Endothelial cell of umbilical vein (primary cell): ENCODE measurements at regions not wholly inside any gene's neighbourhood (a gene's known extent, or its start where the extent isn't known, plus 50 kb on each side); places are given as distances from the start of the nearest gene placed in this dataset.

Source experiments
- BruUV-seq: library from RNA; stranded (reverse); fragments of 400-500 nt; replicated peaks from 2 replicates; lab custom pipeline; 2021; lab: Mats Ljungman, UMichigan
- CTCF ChIA-PET: fragments of 300-600, 350-600 bp; sonication (Branson Sonifier 250); formaldehyde crosslinking; loops from one replicate; lab custom pipeline; 2021; ENCODE audit warnings: antibody characterized with exemption, inconsistent platforms; lab: Charles Lee
- POLR2A ChIA-PET: fragments of 300-600, 350-600 bp; sonication (Branson Sonifier 250); formaldehyde crosslinking; loops from one replicate; lab custom pipeline; 2021; ENCODE audit warnings: antibody characterized with exemption, inconsistent platforms; lab: Charles Lee
- DNase-seq: peaks from one replicate; pipeline ENCODE4 v3.0.0-alpha.2; 2011; ENCODE audit warnings: low read depth, low spot score
- FAIRE-seq: peaks from 2 replicates; lab custom pipeline; 2011; peaks lifted over from hg19 to GRCh38; lab: Jason Lieb, UNC
- H2AFZ ChIP-seq: 2 replicates; pipeline ENCODE4 v1.6.0; 2012; ENCODE audit warnings: low read depth, low read length, control low read depth, inconsistent platforms
- H3K27ac ChIP-seq: 2 replicates; pipeline ENCODE4 v1.5.1; 2011; ENCODE audit warnings: low read depth, mild to moderate bottlenecking, control low read depth, low read length, moderate library complexity; ENCODE audit not compliant: insufficient read depth
- H3K27me3 ChIP-seq, 2 experiments: 2 replicates each; pipeline versions ENCODE4 v1.6.0 to v1.6.1; 2011; ENCODE audit warnings: low read length in 2 of 2, mixed read lengths in 1 of 2; ENCODE audit not compliant: control insufficient read depth in 2 of 2, insufficient read depth in 2 of 2
- H3K36me3 ChIP-seq, 2 experiments: 2 replicates in 1 of 2; 3 replicates in 1 of 2; pipeline ENCODE4 v1.5.1; 2011; ENCODE audit warnings: low read length in 2 of 2, mild to moderate bottlenecking in 1 of 2, moderate library complexity in 1 of 2; ENCODE audit not compliant: control insufficient read depth in 2 of 2, insufficient read depth in 2 of 2; ENCODE audit errors: extremely low read depth in 1 of 2
- H3K4me1 ChIP-seq: 3 replicates; pipeline ENCODE4 v1.5.1; 2011; ENCODE audit warnings: mild to moderate bottlenecking, low read length; ENCODE audit not compliant: control insufficient read depth, insufficient read depth; ENCODE audit errors: extremely low read depth
- H3K4me2 ChIP-seq: 2 replicates; pipeline ENCODE4 v1.6.1; 2011; ENCODE audit warnings: low read length, control low read depth, mixed read lengths; ENCODE audit not compliant: insufficient read depth
- H3K4me3 ChIP-seq, 3 experiments: fragments of 200-600 bp in 1 of 3; sonication (generic), shearing (Covaris generic) in 1 of 3; replicated peaks in 1 of 3; 2 replicates each; pipeline ENCODE4 v1.5.1; 2011 to 2016; ENCODE audit warnings: control low read depth in 3 of 3, low read length in 3 of 3, mild to moderate bottlenecking in 2 of 3, inconsistent platforms in 1 of 3, low read depth in 1 of 3, moderate library complexity in 1 of 3; ENCODE audit not compliant: insufficient read depth in 1 of 3
- H3K79me2 ChIP-seq: 2 replicates; pipeline ENCODE4 v1.6.0; 2012; ENCODE audit warnings: low read length, inconsistent platforms; ENCODE audit not compliant: control insufficient read depth, insufficient read depth
- H3K9ac ChIP-seq: replicated peaks from 2 replicates; pipeline ENCODE3; 2011; ENCODE audit warnings: low read length, control low read depth; ENCODE audit not compliant: insufficient read depth; ENCODE audit errors: extremely low read depth
- H3K9me1 ChIP-seq: replicated peaks from 3 replicates; pipeline ENCODE4 v1.6.0; 2011; ENCODE audit warnings: mild to moderate bottlenecking, low read length; ENCODE audit not compliant: control insufficient read depth, insufficient read depth; ENCODE audit errors: extremely low read depth
- H3K9me3 ChIP-seq: replicated peaks from 2 replicates; pipeline ENCODE4 v1.5.1; 2012; ENCODE audit warnings: low read length, inconsistent platforms; ENCODE audit not compliant: control insufficient read depth, insufficient read depth
- H4K20me1 ChIP-seq: replicated peaks from 2 replicates; pipeline ENCODE3; 2011; ENCODE audit warnings: mild to moderate bottlenecking, low read length; ENCODE audit not compliant: control insufficient read depth, insufficient read depth; ENCODE audit errors: extremely low read depth
- EZH2 ChIP-seq: IDR thresholded peaks from 2 replicates; pipeline ENCODE4 v1.6.1; 2012; ENCODE audit warnings: borderline replicate concordance, low read depth, mild to moderate bottlenecking, moderate library complexity, low read length, inconsistent platforms; ENCODE audit not compliant: severe bottlenecking
- FOS ChIP-seq: IDR thresholded peaks from 2 replicates; pipeline ENCODE4 v1.6.1; 2011; ENCODE audit warnings: mild to moderate bottlenecking, low read length, moderate library complexity, borderline replicate concordance; ENCODE audit not compliant: insufficient read depth
- GATA2 ChIP-seq: IDR thresholded peaks from 2 replicates; pipeline ENCODE4 v1.7.0; 2011; ENCODE audit warnings: low read depth, mild to moderate bottlenecking, moderate library complexity, mixed read lengths, low read length; ENCODE audit not compliant: insufficient read length, insufficient read depth
- JUN ChIP-seq: IDR thresholded peaks from 2 replicates; pipeline ENCODE4 v1.6.1; 2011; ENCODE audit warnings: borderline replicate concordance, low read depth; ENCODE audit not compliant: insufficient read length, insufficient read depth
- MYC ChIP-seq: IDR thresholded peaks from one replicate; pipeline ENCODE4 v1.6.1; 2011; ENCODE audit warnings: mild to moderate bottlenecking, low read depth, low read length
- POLR2A ChIP-seq: IDR thresholded peaks from 2 replicates; pipeline ENCODE4 v1.6.1; 2012; ENCODE audit warnings: low read depth, mild to moderate bottlenecking, control low read depth, low read length
- POLR2AphosphoS5 ChIP-seq: IDR thresholded peaks from 2 replicates; pipeline ENCODE4 v1.6.1; 2012; ENCODE audit warnings: low read depth, mild to moderate bottlenecking, control low read depth, low read length, moderate library complexity; ENCODE audit not compliant: insufficient read depth
- dilution Hi-C: fragments of 300-500 bp; cut with MboI; formaldehyde crosslinking; loops from one replicate; pipeline ENCODE4 v1.15.0; 2019; ENCODE audit warnings: low sequenced_read_pairs; ENCODE audit not compliant: extremely low pct_ligation_motif_present
- intact Hi-C: fragments of 100-400 bp; cut with micrococcal nuclease; formaldehyde crosslinking; loops from one replicate; pipeline ENCODE4 v1.10.0; 2022
- TF ChIP-seq, protein P1 (sequence below), 2 donors: IDR thresholded peaks; 1 replicate in 1 of 2; 2 replicates in 1 of 2; pipeline ENCODE4 v1.5.1; 2011; ENCODE audit warnings: low read length in 2 of 2, mild to moderate bottlenecking in 2 of 2, moderate library complexity in 2 of 2, control low read depth in 1 of 2, inconsistent platforms in 1 of 2, low read depth in 1 of 2; ENCODE audit not compliant: insufficient read depth in 1 of 2; ENCODE audit errors: extremely low read depth in 1 of 2
- TF ChIP-seq, protein P2 (sequence below): IDR thresholded peaks from 2 replicates; pipeline ENCODE4 v1.6.1; 2011; ENCODE audit not compliant: insufficient read depth, insufficient read length

- ChIA-PET CTCF (no interaction called here), POLR2A (no interaction called here)
- dilution Hi-C loops (no loop called here), intact Hi-C loops (no loop called here)
- DNase-seq, result no peak
- Histone ChIP-seq H3K4me1 (no peaks in the 10 kb centered on the region), H3K79me2 (no peaks in the 10 kb centered on the region), H3K36me3 (no peaks in the 10 kb centered on the region), H3K9ac (no peak overlapping the region), H3K27me3 (peaks cover 24 to 36% of the 10 kb centered on the region in 2 experiments), H3K4me2 (no peak overlapping the region), H3K9me1 (no peaks in the 10 kb centered on the region), H3K27ac (no peak overlapping the region), H4K20me1 (no peaks in the 10 kb centered on the region), H2AFZ (no peak overlapping the region), H3K9me3 (no peaks in the 10 kb centered on the region), H3K4me3 (no peak overlapping the region)
- TF ChIP-seq GATA2, result no peak
- TF ChIP-seq, protein P1, sequence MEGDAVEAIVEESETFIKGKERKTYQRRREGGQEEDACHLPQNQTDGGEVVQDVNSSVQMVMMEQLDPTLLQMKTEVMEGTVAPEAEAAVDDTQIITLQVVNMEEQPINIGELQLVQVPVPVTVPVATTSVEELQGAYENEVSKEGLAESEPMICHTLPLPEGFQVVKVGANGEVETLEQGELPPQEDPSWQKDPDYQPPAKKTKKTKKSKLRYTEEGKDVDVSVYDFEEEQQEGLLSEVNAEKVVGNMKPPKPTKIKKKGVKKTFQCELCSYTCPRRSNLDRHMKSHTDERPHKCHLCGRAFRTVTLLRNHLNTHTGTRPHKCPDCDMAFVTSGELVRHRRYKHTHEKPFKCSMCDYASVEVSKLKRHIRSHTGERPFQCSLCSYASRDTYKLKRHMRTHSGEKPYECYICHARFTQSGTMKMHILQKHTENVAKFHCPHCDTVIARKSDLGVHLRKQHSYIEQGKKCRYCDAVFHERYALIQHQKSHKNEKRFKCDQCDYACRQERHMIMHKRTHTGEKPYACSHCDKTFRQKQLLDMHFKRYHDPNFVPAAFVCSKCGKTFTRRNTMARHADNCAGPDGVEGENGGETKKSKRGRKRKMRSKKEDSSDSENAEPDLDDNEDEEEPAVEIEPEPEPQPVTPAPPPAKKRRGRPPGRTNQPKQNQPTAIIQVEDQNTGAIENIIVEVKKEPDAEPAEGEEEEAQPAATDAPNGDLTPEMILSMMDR (IDR thresholded peaks at IDR 0.05; ENCODE audit: extremely low read depth in 1 of 2, insufficient read depth in 1 of 2, low read depth in 1 of 2, low read length in 2 of 2), result no peak
- TF ChIP-seq EZH2, result no peak
- TF ChIP-seq POLR2A, result no peak
- no peak for TF ChIP-seq JUN
- TF ChIP-seq FOS, result no peak
- TF ChIP-seq POLR2AphosphoS5, result no peak
- TF ChIP-seq, protein P2, sequence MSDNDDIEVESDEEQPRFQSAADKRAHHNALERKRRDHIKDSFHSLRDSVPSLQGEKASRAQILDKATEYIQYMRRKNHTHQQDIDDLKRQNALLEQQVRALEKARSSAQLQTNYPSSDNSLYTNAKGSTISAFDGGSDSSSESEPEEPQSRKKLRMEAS, result no peak
- TF ChIP-seq MYC, result no peak
- BruUV-seq, result no TSS peak
- FAIRE-seq, result no peak
These were observed 63.3 kb upstream of the SLC30A5 start for GRCh38 chr5:69030358-69031062.
